WTC11 (cell line): ENCODE measurements at regions not wholly inside any gene's neighbourhood (a gene's known extent, or its start where the extent isn't known, plus 50 kb on each side); places are given as distances from the start of the nearest gene placed in this dataset.

Experiments
- ATAC-seq: fragments of 200-7000 bp; cut with Tn5 transposase; 2 replicates; pipeline ENCODE4 v1.10.0; 2021; ENCODE audit warnings: mild to moderate bottlenecking, moderate library complexity
- CTCF ChIA-PET: fragments of 300-600 bp; sonication (Branson Sonifier 250); formaldehyde crosslinking; loops from one replicate; lab custom pipeline; 2021; ENCODE audit warnings: antibody characterized with exemption; lab: Charles Lee
- POLR2A ChIA-PET: fragments of 350-600 bp; sonication (Branson Sonifier 250); formaldehyde crosslinking; loops from one replicate; lab custom pipeline; 2021; ENCODE audit warnings: antibody characterized with exemption; lab: Charles Lee
- DNase-seq: peaks from one replicate; pipeline ENCODE4 v3.0.0; 2021; ENCODE audit warnings: low spot score
- H3K27ac Mint-ChIP-seq: 2 replicates; pipeline ENCODE4 v1.8.0; 2021; ENCODE audit warnings: mixed read lengths
- H3K27me3 Mint-ChIP-seq: 2 replicates; pipeline ENCODE4 v1.8.0; 2021; ENCODE audit warnings: low read depth, mild to moderate bottlenecking, moderate library complexity, mixed read lengths
- H3K36me3 Mint-ChIP-seq: 2 replicates; pipeline ENCODE4 v1.8.0; 2021; ENCODE audit warnings: mixed read lengths
- H3K4me1 Mint-ChIP-seq: 2 replicates; pipeline ENCODE4 v1.8.0; 2022; ENCODE audit warnings: mixed read lengths
- H3K4me3 Mint-ChIP-seq: 2 replicates; pipeline ENCODE4 v1.8.0; 2021; ENCODE audit warnings: mild to moderate bottlenecking, moderate library complexity, mixed read lengths
- H3K9me3 Mint-ChIP-seq: 2 replicates; pipeline ENCODE4 v1.8.0; 2021; ENCODE audit warnings: mixed read lengths
- EMX1 ChIP-seq: fragments of 250-450 bp; sonication (Bioruptor Pico); IDR thresholded peaks from 2 replicates; pipeline ENCODE4 v1.8.0; 2021; ENCODE audit warnings: mild to moderate bottlenecking
- FOXJ3 ChIP-seq: sonication (generic); formaldehyde crosslinking; IDR thresholded peaks from 2 replicates; pipeline ENCODE4 v1.9.0; 2021; ENCODE audit warnings: missing genetic modification reagents, mild to moderate bottlenecking, borderline replicate concordance
- FOXP1 ChIP-seq: sonication (generic); formaldehyde crosslinking; IDR thresholded peaks from 2 replicates; pipeline ENCODE4 v1.8.0; 2022; ENCODE audit warnings: missing genetic modification reagents, mild to moderate bottlenecking, moderate library complexity, borderline replicate concordance
- KAT7 ChIP-seq: sonication (generic); formaldehyde crosslinking; IDR thresholded peaks from 2 replicates; pipeline ENCODE4 v1.8.1; 2023; ENCODE audit warnings: missing genetic modification reagents, mild to moderate bottlenecking, borderline replicate concordance
- MYBL2 ChIP-seq: sonication (generic); formaldehyde crosslinking; IDR thresholded peaks from 2 replicates; pipeline ENCODE4 v1.8.1; 2023; ENCODE audit warnings: mild to moderate bottlenecking, moderate library complexity, missing genetic modification reagents
- NFATC4 ChIP-seq: fragments of 250-450 bp; sonication (Bioruptor Pico); IDR thresholded peaks from 2 replicates; pipeline ENCODE4 v1.9.0; 2021; ENCODE audit warnings: mild to moderate bottlenecking
- OVOL2 ChIP-seq: fragments of 250-450 bp; sonication (Bioruptor Pico); IDR thresholded peaks from 2 replicates; pipeline ENCODE4 v1.9.0; 2021; ENCODE audit warnings: mild to moderate bottlenecking, borderline replicate concordance
- RELA ChIP-seq: sonication (generic); formaldehyde crosslinking; IDR thresholded peaks from 2 replicates; pipeline ENCODE4 v1.8.1; 2022; ENCODE audit warnings: missing genetic modification reagents, mild to moderate bottlenecking, borderline replicate concordance
- RORB ChIP-seq: fragments of 250-450 bp; sonication (Bioruptor Pico); IDR thresholded peaks from 2 replicates; pipeline ENCODE4 v1.9.0; 2021; ENCODE audit warnings: mild to moderate bottlenecking
- STAT6 ChIP-seq: sonication (generic); formaldehyde crosslinking; conservative IDR thresholded peaks from 2 replicates; pipeline ENCODE4 v1.8.1; 2023; ENCODE audit warnings: mild to moderate bottlenecking, low read depth, missing genetic modification reagents, moderate library complexity
- TEAD4 ChIP-seq: sonication (generic); formaldehyde crosslinking; IDR thresholded peaks from 2 replicates; pipeline ENCODE4 v1.8.0; 2022; ENCODE audit warnings: mild to moderate bottlenecking, missing genetic modification reagents
- ZNF219 ChIP-seq: sonication (generic); formaldehyde crosslinking; IDR thresholded peaks from 2 replicates; pipeline ENCODE4 v1.8.0; 2023; ENCODE audit warnings: missing genetic modification reagents, mild to moderate bottlenecking, borderline replicate concordance
- ZNF423 ChIP-seq: fragments of 250-450 bp; sonication (Bioruptor Pico); IDR thresholded peaks from 2 replicates; pipeline ENCODE4 v2.1.2; 2022; ENCODE audit warnings: mild to moderate bottlenecking, moderate library complexity
- ZNF671 ChIP-seq: fragments of 250-450 bp; sonication (Bioruptor Pico); IDR thresholded peaks from 2 replicates; pipeline ENCODE4 v1.8.0; 2021; ENCODE audit warnings: mild to moderate bottlenecking
- TF ChIP-seq, protein P1 (sequence below): sonication (generic); formaldehyde crosslinking; IDR thresholded peaks from 2 replicates; pipeline ENCODE4 v1.8.1; 2023; ENCODE audit warnings: mild to moderate bottlenecking, moderate library complexity, missing genetic modification reagents
- TF ChIP-seq, protein P2 (sequence below): fragments of 250-450 bp; sonication (Bioruptor Pico); IDR thresholded peaks from 2 replicates; pipeline ENCODE4 v2.1.2; 2022; ENCODE audit warnings: mild to moderate bottlenecking, moderate library complexity
- TF ChIP-seq, protein P3 (sequence below): sonication (generic); formaldehyde crosslinking; IDR thresholded peaks from 2 replicates; pipeline ENCODE4 v1.8.1; 2022; ENCODE audit warnings: mild to moderate bottlenecking, moderate library complexity, missing genetic modification reagents

DNA sequence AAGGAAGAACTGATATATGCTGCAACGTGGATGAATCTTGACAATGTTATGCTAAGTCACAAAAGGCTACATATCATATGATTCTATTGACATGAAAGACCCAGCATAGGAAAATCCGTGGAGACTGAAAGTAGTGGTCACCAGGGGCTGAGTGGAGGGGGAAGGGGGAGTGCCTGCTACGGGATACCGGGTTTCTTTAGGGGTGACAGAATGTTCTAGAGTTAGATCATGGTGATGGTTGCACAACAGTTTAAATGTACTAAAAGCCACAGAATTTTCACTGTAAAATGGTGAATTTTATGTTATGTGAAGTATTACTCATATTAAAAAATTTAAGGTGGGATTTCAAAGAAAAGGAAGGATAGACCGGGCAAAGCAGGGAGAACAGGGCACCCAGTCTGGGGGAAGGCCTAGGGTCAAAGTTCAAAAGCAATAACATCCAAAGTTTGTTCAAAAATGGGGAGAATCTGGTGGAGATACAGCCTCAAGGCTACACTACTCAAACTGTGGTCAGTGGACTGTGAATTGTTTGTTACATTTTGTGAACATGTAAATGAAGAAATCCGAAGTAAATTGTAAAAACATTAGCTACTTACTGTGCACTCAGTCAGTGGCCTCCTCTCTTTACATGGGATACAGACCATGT lies 74.2 kb upstream of the FNDC3B start:
- Mint-ChIP-seq H3K36me3 (no peaks in the 10 kb centered on the region), H3K9me3 (peaks cover 10% of the 10 kb centered on the region), H3K4me3 (no peak overlapping the region), H3K27ac (no peak overlapping the region), H3K27me3 (no peaks in the 10 kb centered on the region), H3K4me1 (peaks cover 16% of the 10 kb centered on the region)
- POLR2A ChIA-PET, result no interaction called here
- ATAC-seq (no peak), DNase-seq (no peak)
- CTCF ChIA-PET, result no interaction called here
- TF ChIP-seq FOXP1 (CRISPR knock-in tag) (no peak), NFATC4 (no peak), RELA (CRISPR knock-in tag) (no peak), FOXJ3 (no peak), ZNF671 (CRISPR knock-in tag) (no peak), RORB (CRISPR knock-in tag) (no peak), OVOL2 (CRISPR knock-in tag) (no peak), MYBL2 (CRISPR knock-in tag) (no peak), KAT7 (CRISPR knock-in tag) (no peak), EMX1 (CRISPR knock-in tag) (no peak), ZNF219 (no peak), TEAD4 (CRISPR knock-in tag) (no peak)
- TF ChIP-seq, protein P1, sequence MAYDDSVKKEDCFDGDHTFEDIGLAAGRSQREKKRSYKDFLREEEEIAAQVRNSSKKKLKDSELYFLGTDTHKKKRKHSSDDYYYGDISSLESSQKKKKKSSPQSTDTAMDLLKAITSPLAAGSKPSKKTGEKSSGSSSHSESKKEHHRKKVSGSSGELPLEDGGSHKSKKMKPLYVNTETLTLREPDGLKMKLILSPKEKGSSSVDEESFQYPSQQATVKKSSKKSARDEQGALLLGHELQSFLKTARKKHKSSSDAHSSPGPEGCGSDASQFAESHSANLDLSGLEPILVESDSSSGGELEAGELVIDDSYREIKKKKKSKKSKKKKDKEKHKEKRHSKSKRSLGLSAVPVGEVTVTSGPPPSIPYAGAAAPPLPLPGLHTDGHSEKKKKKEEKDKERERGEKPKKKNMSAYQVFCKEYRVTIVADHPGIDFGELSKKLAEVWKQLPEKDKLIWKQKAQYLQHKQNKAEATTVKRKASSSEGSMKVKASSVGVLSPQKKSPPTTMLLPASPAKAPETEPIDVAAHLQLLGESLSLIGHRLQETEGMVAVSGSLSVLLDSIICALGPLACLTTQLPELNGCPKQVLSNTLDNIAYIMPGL (CRISPR knock-in tag), result no peak
- TF ChIP-seq, protein P2, sequence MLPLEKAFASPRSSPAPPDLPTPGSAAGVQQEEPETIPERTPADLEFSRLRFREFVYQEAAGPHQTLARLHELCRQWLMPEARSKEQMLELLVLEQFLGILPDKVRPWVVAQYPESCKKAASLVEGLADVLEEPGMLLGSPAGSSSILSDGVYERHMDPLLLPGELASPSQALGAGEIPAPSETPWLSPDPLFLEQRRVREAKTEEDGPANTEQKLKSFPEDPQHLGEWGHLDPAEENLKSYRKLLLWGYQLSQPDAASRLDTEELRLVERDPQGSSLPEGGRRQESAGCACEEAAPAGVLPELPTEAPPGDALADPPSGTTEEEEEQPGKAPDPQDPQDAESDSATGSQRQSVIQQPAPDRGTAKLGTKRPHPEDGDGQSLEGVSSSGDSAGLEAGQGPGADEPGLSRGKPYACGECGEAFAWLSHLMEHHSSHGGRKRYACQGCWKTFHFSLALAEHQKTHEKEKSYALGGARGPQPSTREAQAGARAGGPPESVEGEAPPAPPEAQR, result no peak
- TF ChIP-seq, protein P3, sequence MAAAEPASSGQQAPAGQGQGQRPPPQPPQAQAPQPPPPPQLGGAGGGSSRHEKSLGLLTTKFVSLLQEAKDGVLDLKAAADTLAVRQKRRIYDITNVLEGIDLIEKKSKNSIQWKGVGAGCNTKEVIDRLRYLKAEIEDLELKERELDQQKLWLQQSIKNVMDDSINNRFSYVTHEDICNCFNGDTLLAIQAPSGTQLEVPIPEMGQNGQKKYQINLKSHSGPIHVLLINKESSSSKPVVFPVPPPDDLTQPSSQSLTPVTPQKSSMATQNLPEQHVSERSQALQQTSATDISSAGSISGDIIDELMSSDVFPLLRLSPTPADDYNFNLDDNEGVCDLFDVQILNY, result no peak

GRCh38 chr3:171966533-171967136 lies 72.7 kb upstream of the FNDC3B start:
- Mint-ChIP-seq H3K9me3 (peaks cover 10% of the 10 kb centered on the region), H3K27ac (no peak overlapping the region; the same call in 1 of the 2 replicates), H3K4me3 (no peak overlapping the region), H3K4me1 (peaks cover 7% of the 10 kb centered on the region; the same call in 1 of the 2 replicates), H3K36me3 (no peaks in the 10 kb centered on the region), H3K27me3 (no peaks in the 10 kb centered on the region)
- POLR2A ChIA-PET, result no interaction called here
- CTCF ChIA-PET, result no interaction called here
- no peak for DNase-seq
- no peak for ATAC-seq
- TF ChIP-seq ZNF423, result no peak
- TF ChIP-seq STAT6, result no peak
